ENCODE measurements at regions not wholly inside any gene's neighbourhood (a gene's known extent, or its start where the extent isn't known, plus 50 kb on each side); places are given as distances from the start of the nearest gene placed in this dataset.
"Not testable (repeated sequence)": the region's sequence is repeated elsewhere in the genome, so short reads cannot be mapped to it uniquely, and the experiment has no call there.

DNA sequence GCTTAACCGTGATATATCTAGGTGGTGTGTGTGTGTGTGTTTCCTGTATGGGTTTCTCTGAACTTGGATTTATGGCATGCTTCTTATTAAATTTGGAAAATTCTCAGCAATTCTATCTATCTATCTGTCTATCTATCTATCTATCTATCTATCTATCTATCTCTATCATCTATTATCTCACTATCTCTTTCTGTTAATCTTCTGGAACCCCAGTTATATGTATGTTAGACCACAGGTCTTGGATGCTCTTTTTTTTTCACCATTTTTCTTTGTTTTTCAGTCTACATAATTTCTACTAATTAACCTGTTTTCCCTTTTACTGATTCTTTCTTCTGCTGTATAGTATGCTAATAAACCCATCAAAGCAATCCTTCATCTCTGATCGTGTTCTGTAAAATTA, 538.0 kb downstream of the PTPRU start:
- no peak for DNase-seq

DNA sequence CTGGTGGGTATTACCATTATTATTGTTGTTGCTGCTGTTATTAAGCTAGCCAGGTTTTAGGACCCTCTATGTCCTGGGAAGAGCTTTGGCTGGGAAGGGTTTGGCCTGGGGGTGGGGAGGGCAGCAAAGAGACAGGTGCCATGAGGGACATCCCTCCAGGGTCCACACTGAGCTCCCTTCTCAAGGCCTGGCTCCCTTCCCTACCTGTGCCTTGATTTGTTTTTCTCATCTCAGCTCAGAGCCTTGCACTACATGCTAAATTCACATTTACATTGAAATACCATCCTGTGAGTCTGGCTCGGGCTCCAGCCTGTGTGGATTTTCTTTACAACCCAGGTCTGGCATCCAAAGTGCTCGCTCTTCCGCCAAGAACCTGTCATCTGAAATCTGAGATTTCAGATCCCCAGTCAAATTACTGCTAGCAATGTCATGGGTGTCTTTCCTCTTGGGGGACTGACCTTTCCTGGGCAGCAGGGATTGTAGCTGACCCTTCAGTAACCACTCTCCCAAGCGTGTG, 536.3 kb downstream of the PTPRU start:
- DNase-seq = no peak

DNA sequence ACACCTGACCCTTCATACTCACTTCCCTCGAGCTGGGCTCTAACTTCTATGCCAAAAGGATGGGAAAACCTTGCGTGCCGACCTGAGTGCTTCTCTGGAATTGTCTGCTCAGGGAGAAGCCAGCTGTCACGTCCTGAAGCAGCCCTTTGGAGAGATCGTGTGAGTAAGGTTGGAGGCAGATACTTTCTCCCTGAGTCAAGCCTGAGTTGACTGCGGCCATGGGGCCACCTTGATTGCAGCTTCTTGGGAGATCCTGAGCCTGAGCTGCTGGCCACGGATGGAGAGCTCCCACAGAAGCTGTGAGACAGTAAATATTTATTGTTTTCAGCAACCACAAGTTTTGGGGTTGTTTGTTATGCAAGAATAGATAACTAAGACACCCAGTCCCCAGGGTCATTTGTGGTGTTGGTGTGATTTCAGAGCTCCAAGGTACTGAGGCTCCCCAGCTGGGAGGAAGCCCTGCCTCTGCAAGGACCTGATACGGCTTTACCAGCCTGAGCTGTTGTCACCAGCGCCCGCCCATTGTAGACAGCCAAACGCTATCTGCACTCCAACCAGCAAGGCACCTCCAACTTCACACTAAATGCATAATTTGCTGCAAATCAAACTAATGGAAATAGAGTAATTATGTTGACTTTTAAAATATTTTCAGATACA, 531.6 kb downstream of the PTPRU start:
- no peak for DNase-seq

DNA sequence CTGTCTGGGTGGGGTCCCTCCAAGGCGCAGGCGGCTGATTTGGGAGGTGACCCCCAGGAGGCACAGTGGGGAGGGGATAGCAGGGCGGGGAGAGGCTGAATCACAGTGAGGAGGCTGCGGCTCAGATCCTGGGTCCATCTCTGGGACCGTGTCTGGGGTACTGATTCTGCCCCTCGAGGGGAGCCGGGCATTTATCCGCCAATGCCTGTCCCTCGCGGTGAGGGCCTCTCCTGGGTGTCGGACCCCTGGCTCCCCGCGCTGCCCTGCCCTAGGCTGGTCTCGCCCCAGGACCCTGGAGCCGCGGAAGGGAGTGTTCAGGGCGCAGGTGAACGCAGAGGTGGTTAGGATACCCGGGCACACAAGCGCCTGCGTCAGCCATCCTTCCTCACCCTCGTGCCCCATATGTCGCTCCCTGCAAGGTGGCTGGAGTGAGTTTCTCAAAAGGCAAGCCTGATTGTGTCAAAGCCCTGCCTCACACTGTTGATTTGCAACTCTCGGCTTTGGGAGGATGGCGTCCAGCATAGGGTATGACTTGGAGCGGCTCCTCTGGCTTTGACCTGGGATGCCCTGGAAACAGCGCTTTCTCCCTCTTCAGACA, 530.9 kb downstream of the PTPRU start:
- no peak for DNase-seq

DNA sequence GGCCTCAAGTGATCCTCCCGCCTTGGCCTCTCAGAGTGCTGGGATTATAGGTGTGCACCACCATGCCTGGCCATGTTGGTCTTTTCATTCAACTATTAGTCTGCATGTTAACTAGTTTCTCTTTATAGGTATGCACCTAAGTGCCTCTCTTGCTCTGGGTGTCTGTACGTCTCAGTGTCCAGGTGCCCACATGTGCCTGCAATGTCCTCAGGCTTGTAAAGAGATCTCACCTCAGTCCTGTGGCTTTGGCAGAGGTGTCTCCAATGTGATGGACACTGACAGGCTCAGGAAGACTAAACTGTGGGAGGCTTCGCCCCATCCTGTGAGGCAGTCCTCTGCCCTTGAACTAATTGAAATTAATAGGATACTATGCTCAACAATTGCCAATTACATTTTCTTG, 526.3 kb downstream of the PTPRU start:
- no peak for DNase-seq

DNA sequence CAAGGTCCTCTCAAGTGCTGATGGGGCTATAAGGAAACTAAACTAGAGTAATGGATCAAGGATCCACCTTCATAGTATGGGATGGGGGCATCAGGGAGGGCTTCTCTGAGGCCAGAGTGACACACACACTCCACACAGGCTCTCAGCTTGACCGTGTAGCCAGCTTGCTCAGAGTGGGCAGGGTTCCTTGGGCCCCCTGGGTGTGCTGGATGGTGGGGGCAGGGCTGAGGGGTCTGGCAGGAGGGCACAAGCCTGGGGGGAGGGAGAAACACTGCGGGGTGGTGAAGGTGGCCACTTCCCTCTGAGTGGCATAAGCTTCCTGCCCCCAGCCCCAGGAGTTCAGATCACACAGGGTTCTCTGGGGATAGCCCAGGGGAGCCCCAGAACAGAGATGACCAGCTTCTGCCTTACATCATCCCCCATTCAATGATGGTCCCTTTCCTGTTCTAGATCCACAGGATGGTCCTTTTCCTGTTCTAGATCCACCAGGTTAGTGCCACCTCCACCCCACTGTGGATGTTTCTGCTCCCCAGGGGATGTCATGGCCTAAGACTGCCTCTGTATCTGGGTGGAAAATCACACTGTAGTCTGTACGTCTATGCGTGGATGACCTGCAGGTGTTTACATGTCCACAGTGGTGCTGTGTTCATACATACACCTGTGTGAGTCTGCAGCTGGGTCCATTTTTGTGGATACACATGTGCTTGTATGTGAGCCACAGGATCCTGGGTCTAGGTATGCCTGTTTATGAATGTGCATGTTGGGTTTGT, 525.0 kb downstream of the PTPRU start:
- no peak for DNase-seq

DNA sequence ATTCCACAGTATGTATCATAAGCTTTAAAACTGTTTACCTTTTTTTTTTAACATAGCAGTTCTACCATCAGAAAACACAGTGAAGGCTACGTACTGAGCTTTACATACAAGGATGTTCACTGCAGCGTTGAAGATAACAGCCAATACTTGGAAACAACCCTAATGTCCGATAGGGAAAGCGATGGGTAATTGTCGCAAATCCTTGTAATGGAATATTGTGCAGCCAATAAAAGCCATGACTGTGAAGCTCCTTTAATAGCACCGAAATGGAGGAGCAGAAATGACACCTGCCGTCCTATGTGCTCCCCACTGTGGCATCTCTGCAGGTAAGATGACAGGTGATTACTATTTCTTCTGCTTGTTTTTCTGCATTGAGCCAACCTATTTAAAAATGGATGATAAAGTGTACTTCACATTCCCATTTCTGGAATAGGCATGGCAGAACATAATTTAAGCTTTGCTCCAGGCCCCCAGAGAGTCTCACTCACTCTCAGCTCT, 523.8 kb downstream of the PTPRU start:
- DNase-seq = no peak

DNA sequence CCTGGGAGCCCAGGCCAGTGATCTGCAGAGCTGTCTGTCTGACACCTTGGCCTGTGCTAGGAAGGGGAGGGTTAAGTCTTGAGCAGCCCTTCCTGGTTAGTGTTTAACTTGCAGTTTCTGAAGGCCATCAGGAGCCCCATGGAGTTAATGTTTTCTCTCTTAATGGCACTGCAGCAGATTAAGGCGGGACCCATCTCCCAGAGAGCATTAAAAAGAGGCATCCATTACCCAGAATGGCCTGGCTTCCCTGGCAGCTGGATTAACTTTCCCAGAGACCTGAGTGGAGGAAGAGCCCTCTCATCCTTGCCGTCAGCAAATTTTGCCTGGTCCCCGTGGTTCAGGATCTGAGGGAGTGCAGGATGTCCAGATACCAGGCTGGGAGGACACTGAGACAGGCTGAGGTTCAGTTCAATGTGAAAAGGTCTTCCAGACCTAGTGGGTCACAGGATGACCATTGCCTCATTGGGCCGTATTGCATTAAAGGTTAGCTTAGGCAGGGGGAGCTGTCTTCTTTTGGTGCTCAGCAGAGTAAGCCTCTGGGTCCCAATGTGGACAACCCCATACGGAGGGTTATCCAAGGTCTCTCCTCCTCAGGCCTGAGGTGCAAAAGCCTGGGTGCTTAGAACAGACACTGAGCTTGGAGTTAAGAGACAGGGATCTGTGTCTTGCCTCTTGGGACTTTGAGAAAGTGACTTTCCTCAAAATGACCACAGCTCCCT, 522.6 kb downstream of the PTPRU start:
- DNase-seq = no peak

DNA sequence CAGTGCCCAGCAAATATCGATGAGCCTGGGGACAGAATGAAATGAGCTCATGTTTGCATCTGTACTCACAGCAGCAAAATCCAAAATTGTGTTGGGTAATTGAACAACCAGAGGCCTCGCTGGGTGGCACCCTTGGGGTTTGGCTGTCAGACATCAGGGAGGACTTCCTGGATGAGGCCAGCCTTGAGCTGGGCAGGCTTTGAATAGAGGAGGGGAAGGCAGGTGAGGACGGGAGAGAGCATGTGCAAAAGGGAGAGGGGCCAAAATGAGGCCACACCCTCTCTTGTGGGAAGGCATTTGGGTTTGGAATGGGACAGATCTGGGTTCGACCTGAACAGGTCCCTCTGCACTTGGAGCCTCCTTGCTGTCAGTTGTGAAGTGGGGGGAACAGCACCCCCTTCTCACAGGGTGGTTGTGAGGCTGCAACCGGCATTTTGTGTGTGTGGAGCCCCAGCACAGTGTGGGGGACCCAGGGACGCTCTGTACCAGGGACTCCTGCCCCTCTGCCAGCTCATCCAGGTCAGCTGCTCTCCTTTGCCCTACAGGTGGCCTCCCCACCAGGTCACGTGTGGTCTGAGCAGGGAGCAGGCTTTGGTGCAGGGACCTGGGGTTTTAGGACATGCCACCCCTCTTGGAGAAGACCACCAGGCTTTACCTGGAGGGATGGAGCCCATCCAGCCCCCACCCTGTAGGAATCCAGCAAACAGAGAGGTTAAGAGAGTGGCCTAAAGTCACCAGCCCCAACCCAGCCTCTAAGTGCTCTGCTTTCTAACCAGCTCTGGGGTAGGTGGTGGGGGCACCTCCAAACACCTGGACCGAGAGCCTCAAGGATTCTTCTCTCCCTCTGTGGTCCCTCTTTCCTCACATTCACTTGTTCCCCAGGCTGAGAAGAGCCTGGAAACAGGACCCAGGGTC, 521.8 kb downstream of the PTPRU start:
- DNase-seq = no peak

DNA sequence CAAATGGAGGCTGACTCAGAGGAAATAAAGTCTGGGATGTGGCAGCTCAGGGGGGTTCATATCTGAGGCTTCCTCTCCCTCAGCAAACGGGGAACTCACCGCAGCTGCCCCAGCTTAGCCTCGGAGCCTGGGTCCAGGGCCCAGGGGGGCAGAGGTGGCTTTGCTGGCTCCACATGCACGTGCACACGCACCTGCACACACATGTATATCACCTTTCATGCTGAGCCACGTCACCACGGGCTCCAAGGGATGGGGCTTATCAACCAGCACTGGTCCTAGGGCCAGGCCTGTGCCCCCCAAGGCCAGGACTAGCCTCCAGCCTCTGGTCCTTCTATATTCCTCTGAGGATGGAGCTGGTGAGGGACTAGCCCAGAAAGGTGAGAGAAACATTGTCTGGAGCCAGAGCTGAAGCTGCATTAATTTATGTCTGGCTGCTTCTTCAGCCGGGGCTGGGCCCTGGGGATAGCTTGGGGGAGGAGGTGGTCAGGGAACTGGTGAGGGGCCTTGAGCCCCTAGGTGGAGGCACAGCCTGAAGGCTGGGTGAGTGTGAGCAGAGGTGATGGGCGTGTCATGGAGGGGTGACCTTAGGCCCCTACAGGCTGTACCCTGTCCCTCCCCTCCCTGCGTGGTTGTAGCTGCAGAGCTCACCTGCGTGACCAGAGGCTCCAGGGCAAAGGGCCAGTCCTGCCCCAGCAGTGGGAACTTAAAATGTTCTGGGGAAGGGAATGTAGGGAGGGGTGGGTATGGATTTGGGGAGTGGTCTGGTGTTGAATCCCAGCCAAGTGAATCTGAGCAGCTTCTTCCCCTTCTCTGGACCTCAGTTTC, 520.8 kb downstream of the PTPRU start:
- no peak for DNase-seq

DNA sequence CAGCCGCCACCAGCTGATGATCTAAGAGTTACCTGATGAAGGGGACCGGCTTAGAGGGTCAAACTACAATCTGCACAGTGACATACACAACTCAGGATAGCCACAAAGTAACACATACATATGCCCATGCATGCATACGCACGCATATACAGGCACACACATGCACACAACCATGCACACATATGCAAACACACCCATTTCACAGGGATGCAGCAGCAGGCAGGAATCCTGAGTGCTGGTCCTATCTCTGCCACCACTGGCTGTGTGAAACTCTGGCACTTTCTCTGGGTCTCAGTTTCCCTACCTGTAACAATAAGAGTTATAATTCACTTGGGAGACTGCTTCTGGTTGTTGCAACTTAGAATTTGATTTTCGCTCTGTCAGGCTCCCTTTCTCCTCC, 520.2 kb downstream of the PTPRU start:
- DNase-seq = no peak

DNA sequence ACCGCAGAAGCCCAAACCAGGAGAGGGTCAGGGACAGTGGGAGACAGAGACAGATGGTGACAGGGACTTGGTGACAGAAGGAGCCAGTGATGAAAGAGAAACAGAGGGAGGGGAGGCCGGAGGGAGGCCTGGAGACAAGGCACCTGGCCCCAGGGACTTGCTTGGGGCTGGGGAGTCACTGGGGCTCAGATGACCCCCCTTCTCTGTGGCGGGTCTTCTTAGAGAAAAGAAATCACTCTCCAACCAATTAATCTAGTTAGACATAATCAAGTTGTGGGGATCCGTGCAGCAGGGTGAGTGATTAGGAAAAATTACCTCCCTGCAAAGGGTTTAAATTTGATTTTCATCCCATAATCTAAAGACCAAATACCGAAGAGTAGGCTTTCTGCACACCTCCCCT, 519.8 kb downstream of the PTPRU start:
- DNase-seq = no peak

DNA sequence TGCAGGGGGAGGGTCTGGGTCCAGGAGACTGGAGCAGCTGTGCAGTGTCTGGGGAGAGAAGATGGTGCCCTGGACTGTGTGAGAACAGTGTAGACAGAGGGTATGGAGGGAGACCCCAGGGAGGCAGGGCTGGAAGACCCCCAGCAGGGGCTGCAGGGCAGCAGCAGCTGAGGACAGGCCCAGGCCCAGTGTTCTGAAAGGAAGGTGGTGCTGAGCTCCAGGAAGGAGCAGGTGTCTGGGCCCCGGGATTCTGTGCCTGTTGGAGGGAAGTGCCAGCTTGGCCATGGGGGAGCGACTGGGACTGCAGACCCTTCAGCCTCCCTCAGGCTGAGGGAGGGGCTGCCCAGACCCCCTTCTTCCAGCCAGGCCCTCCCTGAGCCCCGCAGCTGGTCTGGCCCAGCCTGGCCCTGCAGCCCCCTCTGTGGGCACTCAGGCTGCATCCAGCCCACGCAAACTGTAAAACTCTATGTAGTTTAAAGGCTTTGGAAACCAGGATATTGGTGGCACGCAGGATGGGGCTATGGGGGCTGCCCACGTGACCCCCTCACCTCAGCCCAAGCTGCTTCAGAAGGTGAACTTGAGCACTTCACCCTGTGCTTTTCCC, 519.2 kb downstream of the PTPRU start:
- not testable (repeated sequence) for DNase-seq

DNA sequence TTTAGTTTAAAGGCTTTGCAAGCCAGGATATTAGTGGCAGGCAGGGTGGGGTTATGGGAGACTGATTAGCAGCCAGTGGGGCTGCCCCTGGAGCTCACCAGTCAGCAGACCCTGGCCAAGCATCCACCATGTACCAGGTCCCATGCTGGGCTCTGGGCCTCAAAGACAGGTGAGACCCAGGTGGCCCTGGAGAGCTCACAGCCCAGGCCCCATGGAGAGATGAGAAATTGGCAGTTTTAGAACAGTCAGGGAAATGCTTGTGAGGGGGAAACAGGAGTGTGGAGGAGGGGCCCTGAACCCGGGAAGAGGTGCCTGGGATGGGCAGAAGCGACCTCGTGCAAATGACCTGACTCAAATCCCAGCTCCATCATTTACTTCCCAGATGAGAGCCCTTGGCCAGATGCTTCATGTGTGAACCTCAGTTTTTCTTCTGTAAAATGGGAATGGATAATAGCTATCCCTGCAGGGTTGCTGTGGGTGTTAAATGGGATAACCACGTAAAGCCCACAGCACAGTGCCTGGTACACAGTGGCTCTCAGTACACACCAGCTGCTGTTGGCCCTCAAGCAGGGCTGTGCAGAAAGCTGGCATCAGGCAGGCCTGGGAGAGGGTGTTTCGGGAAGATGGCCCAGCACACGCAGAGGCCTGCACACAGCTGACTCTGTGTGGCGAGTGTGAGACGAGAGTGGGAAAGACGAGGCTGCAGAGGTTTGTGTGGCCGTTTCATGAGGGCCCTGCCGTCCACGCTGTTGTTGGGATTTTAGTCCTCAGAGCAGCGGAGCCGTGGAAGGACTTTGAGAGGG, 518.5 kb downstream of the PTPRU start:
- DNase-seq = no peak

DNA sequence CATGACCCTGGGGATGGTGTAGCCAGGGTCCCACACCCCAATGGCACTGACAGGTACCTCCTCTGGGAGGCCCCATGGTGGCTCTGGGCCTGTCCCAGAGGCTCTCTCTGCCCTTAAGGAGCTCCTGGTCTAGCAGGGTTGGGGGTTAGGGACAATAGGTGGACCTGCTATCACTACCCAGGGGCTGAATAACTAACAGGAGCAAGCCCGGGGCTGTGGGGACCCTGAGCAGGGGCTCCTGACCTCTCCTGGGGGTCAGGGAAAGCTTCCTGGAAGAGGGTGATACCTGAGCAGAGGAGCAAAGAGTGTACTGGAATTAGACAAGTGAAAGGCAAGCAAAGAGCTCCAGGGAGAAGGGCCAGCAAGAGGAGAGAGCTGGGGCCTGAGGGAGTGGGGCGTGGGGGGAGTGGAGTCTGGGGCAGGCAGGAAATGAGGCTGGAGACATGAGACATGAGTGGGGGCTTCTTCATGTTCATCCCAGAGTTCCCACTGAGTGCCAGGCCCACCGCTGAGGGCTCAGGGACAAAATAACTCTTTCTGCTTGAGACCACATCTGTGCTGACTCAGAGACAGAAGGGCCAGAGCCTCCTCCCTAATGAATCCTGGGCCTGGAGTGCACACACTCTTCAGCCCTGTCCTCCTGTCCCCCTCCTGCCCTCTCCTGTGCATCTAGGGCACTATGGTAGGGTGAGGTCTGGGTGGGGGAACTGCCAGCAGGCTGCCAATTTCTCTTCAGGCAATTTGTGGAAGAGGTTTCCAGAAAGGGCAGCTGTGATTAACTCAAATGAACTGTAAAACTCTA, 517.6 kb downstream of the PTPRU start:
- DNase-seq = no peak

DNA sequence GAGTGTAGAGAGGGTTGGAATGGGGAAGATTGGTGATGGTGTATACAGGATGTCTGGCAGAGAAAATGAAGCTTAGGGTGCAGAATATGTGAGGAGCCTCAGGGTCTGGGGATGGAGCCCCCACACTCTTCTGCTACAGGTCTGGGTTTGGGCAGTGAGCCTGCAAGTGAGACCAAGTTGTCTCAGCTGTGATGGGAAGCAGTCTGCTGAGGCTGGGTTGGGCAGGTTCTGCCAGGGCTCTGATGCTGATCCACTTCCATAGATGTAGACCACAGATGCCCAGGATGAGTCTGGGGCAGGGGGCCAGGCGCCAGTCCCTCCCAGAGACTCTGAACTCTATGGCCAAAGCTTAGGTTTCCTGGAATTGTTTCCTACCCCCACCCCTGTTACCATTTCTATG, 516.9 kb downstream of the PTPRU start:
- DNase-seq = no peak

DNA sequence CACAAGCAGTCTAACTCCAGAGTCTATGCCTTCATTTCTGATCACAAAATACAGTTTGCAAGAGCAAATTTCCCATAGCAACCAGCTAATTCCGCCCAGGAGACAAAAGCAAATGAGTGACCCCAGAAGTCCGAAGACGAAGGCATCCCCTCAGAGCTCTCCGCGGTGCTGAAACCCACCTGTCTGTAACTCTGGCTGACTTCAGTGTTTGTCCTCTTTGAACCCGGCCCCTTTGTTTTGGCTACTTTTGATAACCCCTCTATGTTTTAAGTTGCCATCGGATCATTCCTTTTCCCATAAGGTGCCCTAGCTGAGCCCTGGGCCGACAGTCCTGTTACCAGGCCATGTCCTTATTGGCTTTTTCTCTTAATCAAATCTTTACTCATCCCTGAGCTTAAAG, 515.8 kb downstream of the PTPRU start:
- DNase-seq = no peak

DNA sequence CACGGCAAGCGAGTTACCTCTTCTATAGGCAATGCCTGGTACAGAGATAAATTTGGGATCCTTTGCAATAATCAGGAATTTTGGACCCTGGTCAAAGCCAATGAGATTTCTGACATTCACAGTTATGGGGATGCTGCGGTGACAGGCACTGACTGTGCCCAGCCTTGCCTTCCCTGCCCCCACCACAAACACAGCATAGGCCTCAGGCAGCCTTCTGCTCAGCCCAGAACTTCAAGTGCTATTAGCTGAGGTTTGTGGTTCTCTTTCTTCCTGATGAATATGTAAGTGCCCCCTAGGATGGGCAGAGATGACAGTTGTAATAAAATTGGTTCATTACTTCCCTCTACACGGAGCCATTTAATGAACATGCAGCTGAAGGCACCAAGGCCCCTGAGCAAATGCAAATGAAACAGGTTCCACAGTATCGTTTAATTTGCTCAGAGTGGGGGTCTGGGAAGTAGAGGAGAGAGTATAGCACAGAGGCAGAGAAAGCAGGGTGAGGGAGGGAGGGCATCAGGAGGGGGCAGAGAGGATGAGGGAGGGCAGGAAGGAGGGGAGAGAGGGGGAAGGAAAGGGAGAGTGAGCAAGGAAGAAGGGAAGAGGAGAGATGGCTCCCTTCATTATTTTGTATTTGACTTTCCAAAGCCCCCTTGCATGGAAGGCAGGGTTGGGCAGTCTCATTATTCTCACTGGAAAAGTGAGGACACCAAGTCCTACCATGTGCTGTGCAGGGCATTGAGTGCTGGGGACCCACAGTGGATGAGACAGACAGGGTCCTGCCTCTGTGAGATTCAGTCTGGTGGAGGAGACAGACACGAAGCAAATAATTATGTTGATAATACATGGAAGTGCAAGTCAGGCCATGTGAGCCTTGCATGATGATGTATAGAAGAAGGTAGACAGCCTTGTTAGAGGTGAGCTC, 513.0 kb downstream of the PTPRU start:
- DNase-seq = no peak

Data from inflammatory macrophage treated with lipopolysaccharide for 1 hour (primary cell).